GDM1 (cell line): ENCODE measurements at regions not wholly inside any gene's neighbourhood (a gene's known extent, or its start where the extent isn't known, plus 50 kb on each side); places are given as distances from the start of the nearest gene placed in this dataset.

Experiments used
- DNase-seq: peaks from one replicate; lab custom pipeline; 2025; lab: John Stamatoyannopoulos, UW

- DNase-seq = no peak
Observed at GRCh38 chr5:172569861-172570558, 71.1 kb upstream of the NEURL1B start.

DNA sequence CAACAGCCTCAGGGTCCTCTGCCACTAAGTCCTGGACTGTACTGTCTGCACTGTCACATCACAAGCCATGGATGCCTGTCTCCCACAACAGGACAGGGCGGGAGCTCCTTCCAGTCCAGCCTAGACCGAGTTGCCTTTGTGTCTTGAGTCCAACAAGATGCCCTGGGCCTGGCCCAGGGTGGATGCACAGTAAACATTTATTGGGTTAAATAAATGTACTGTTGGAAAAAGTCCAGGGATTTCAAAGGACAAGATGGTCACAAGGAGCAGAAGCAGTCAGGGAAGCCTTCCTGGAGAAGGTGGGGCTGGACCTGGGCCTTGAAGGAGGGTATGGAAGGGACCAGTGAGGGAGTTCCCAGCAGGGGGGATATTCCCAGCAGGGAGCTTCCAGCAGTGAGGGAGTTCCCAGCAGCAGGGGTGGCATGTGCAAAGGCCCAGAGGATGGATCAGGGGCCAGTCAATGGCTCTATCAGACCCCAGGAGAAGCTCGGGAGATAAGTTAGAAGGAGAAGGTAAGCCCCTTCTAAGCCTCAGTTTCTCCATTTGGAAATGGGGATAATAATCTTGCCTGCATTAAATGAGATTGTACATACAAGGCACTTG is 72.7 kb upstream of the NEURL1B start:
- no peak for DNase-seq

DNA sequence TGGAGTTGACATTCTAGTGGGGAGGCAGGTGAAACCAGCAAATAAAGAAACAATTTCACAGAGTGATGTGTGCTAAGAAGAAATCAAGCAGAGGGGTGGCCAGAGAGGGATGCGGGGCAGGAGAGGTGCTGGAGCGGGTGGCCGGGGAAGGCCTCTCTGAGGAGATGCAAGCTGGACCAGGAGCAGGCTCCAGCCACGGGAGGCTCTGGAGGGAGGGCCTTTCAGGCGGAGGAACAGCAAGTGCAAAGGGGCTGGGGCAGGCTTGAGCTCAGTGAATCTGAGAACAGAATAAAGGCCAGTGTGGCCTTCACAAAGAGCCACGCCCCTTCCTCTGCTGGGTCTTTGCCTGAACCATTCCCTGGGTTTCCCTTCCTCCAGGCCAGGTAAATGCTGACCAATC is 73.2 kb upstream of the NEURL1B start:
- DNase-seq = no peak

DNA sequence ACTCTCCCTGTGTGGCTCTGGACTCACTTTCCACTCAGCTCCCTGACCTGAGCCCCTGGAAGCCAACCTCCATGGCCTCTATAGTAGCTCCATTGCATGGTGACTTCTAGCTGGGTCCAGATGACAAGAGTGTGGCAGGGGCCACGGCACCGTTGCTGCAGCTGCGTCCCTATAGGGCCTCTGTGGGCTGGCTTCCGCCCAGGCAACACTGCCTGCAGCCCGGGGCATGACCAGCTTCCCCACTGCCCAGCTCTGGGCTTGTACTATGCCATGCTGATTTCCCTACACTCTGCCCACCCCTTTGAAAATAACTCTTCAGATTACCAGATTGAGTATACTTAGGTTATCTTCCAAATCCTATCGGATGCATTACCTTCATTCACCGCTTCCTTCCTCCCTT is 73.8 kb upstream of the NEURL1B start:
- no peak for DNase-seq

DNA sequence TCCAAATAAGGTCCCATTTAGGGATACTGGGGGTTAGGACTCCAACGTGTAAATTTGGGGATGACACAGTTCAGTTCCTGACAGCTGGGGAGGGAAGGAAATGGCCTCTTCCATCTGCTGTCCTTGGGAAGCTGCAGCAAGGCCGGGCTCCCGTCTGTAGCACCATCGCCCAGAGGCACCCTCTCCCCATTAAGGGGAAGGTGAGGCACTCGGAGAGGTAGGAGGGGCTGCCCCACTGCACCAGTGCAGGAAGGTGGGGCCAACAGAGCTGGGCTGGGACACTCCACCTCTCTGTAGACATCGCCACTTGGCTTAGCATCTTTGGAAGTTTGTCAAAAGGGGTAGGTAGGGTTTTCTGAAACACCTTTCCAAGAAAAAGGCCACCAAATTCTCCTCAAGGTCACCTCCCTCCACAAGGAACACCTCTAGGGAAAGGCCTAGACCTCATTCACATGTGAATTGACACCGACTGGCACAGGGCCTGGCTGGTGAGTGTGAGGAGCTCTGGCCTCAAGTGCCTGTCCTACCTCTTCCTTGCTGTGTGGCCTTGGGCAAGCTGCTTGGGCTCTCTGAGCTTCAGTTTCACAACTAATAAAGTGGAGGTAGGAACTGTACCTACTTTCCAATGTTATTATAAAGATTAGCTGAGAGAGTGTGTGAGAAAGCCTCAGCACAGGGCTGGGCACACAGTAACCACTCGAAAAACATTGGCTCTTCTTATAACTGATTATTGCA is 75.0 kb upstream of the NEURL1B start:
- DNase-seq = no peak

- no peak for DNase-seq
Observed at GRCh38 chr5:172565455-172565854, 75.6 kb upstream of the NEURL1B start.

- no peak for DNase-seq
Observed at GRCh38 chr5:172564883-172565282, 76.2 kb upstream of the NEURL1B start.

GRCh38 chr5:172564188-172564587 is 76.9 kb upstream of the NEURL1B start:
- DNase-seq = no peak

DNA sequence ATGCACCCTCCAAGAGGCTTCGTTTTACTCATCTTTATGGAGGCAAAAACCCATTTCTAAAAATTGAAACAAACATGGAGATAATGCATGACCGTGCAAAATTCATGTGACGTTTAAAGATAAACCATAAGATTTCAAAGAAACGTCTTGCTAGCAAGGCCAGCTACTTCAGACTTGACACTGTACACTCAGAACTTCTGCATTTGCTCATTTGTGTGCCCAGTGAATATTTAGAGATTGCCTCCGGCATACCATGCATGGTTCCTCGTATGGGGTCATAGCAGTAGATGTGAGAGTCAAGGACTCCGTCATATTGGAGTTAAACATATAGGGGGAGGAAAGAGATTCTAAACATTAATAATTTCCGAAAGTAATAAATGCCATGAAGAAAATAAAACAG is 78.6 kb upstream of the NEURL1B start:
- DNase-seq = no peak

GRCh38 chr5:172561151-172561550 is 79.9 kb upstream of the NEURL1B start:
- DNase-seq = no peak

DNA sequence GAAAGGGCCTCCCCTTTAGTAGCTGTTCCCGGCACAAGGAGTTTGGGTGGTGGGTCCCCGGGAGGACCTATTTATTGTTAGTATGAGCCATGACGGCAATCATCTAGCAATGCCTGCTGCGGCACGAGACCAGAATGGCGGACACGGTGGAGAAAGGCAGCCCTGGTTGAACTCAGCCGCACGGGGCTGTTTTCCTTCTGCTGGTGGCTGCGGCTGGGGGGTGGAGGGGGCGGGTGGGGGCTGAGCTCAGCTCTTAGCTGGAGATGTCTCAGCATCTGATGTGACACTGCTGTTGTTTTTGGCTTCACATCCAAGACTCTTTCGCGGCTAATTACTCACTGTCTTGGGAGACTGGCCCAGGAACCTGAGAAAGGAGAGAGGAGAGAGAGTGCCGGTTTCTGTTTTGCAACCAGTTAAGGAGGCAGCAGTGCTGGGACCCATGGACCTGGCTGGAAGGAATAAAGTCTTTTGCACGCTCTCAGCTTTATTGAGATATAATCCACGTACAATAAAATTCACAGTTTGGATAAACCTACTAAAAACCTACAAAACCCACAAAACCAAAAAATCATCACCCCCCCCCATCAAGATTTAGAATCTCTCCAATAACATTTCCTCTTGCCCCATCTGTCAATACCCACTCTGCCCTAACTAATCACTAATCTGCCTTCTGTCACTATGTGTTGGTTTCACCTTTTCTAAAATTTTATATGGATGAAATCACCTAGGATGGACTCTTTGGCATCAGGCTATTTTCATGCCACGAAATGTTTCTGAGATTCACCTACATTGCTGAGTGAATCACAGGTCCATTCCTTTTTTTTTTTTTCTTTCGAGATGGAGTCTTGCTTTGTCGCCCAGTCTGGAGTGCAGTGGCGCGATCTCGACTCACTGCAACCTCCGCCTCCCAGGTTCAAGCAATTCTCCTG is 81.8 kb upstream of the NEURL1B start:
- DNase-seq = no peak

DNA sequence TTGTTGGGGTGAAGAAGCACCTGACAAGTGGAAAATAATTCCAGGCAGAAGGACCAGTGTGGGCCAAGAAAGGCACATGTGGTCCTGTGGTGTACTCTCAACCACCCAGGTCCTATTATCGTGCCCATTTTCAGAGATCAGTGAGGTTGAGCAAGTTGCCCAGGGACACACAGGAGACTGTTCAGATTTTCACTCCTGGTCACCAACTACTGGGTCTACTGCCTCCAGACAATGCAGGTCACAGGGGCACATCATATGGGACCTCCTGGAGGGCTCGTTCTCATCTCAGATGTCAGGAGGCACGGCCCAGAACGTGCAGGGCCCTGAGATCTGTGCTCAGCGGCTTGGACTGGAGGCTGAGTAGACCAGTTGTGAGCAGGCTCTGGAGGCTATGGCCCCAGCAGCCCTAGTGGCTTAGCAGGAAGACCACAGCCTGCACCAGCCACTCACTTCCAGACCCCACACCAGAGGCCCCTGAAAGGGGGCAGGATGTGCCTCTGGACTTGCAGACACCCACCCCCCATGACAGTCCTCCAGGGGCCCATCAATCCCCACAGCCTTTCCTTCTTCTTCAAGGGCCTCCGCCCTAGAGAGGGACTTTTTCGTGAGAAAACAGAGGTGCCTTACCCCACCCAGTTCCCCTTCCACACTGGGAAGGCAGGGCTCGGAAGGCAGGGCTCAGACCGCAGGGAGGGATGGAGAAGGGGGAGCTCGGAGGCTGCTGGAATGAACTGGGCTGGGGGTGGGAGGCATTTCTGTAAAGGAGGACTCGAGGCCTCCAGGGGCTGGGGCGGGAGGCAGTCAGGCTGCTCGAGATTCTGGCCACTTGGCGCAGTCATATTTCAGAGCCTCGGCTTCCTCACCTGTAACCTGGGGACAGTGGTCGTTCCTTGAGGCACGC is 82.7 kb upstream of the NEURL1B start:
- no peak for DNase-seq

DNA sequence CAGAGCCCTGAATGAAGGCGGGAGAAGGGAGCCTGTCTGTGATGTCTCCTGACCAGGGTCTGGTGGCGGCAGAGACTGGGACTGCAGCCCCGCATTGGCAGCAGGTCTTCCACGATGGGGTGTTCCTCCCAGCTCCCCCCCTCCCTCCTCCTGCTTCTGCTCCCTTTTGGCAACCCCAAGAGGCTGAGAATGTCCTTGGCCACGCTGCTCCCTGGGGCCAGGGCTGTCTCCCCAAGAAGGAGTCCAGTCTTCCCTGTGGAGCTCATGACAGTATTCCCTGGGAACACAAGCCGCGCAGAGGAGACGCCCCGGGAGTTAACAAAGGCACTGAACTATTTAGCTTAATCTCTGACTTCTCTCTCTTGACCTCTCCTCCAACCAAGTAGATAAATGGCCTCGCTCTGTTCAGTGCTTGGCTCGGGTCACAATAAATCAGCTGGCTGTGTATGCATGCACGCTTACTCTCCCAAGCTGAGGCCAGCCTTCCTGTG is 84.0 kb upstream of the NEURL1B start:
- no peak for DNase-seq

GRCh38 chr5:172556262-172556661 is 84.8 kb upstream of the NEURL1B start:
- no peak for DNase-seq

DNA sequence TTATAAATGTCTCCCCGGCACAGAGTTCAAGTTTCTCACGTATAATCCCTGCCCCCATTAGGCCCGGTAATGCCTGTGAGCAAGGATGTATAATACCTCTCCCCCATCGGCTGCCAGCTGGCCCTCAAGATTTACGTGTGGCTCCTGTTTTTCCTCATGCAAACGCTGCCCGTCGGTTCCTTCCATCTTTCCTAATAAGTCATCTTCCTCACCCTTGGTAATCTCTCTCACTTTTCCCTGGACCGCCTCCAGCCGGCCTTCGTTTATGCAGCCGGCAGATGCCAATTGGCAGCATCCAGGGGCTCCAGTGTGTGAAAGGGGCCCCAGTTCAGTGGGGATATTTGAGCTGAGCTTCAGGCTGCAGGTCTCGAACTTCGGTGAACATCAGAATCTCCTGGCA is 86.5 kb upstream of the NEURL1B start:
- no peak for DNase-seq

GRCh38 chr5:172553903-172554302 is 87.2 kb upstream of the NEURL1B start:
- no peak for DNase-seq

DNA sequence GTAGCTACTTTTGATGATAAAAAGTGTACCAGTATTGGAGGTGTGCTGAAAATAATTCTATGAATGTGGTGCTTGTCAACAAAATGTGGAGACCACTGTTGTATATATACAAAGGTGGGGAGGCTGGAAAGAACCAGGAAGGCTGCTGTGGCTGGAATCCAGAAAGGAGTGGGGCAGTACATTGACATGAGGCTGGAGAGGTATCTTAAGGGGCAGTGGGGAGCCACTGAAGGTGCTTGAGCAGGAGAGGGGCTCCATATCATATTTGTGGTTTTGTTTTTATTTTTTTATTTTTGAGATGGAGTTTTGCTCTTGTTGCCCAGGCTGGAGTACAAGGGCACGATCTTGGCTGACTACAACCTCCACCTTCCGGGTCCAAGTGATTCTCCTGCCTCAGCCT is 87.9 kb upstream of the NEURL1B start:
- DNase-seq = no peak

DNA sequence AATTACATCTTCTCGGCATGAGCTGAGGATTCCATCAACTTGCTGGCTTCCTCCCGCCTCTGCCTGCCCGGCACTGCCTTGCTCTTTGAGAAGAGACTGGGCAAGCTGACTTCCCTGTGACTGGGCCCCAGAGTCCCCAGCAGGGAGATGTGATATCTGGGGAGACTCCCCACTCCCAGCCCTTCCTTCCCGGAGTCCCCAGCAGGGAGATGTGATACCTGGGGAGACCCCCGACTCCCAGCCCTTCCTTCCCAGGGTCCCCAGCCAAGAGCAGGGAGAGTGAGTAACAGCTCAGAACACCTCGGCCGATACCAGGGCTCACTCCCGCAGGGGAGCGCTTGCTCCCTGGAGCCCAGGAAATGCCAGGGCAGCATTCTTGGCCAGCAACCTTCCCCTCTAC is 90.1 kb upstream of the NEURL1B start:
- DNase-seq = no peak

DNA sequence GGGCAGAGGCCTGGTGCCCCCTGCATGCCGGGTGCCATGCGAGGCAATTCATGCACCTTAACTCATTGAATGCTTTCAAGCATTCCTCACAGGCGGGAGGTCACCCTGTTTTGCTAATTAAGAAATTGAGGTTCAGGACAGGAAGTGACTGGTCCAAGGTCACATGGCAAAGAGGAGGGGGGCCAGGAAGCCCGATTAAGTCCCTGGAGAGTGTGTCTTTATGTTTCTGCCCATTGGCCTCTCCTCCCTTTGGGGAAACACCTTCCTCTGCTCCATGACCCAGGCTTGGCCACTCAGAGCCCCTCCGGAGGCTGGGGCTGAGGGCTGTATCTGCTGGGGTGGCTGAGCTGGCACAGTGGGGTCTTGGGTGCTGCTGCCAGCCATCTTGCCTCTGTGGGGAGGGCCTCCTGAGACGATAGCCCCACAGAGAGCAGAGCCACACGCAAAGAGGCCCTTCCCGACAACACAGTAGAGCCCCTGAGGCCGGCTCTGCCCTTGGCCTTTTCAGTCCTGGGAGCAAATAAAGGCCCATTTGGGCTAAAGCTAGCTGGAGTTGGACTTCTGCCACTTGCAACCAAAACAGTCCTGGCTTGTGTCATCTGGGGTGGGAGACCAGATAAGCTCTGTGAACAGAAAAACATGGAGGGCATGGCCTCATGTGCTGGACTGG is 90.8 kb upstream of the NEURL1B start:
- DNase-seq = no peak

GRCh38 chr5:172549696-172550095 is 91.4 kb upstream of the NEURL1B start:
- DNase-seq = no peak
